Stimulated activated CD4-positive, alpha-beta T cell treated with anti-CD3 and anti-CD28 coated beads, TNF-alpha, amount 100 ng/mL, for 24 hours (primary cell): ENCODE measurements at regions not wholly inside any gene's neighbourhood (a gene's known extent, or its start where the extent isn't known, plus 50 kb on each side); places are given as distances from the start of the nearest gene placed in this dataset.
"Not testable (repeated sequence)": the region's sequence is repeated elsewhere in the genome, so short reads cannot be mapped to it uniquely, and the experiment has no call there.

Source experiments
- DNase-seq, 3 experiments: peaks; one replicate each; pipeline ENCODE4 v3.0.0-alpha.2; 2020; ENCODE audit warnings: low read depth in 3 of 3

DNA sequence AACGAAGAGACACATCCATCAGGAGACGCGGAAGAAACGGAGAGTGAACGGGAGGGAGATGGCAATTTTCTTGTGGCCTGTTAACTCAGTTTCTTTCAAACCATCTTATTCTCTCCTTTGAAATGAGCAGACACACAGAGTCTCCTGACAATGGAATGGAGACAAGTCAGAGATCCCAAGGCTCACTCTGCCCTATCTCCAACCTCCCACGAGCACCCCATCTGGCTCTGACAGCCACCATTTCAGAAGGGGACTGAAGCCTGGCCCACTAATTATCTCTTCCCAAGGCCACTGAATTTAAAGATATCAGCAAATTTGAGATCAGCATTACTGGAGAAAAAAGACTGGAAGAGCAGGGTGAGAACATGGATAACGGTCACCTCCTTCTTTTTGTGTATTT is 215.6 kb downstream of the DHX15 start:
- DNase-seq = no peak

- DNase-seq = no peak
These were observed 219.5 kb downstream of the DHX15 start for GRCh38 chr4:24364852-24365251.

GRCh38 chr4:24364249-24364648 is 220.1 kb downstream of the DHX15 start:
- DNase-seq = no peak

- no peak for DNase-seq
These were observed 220.6 kb downstream of the DHX15 start for GRCh38 chr4:24363751-24364150.

DNA sequence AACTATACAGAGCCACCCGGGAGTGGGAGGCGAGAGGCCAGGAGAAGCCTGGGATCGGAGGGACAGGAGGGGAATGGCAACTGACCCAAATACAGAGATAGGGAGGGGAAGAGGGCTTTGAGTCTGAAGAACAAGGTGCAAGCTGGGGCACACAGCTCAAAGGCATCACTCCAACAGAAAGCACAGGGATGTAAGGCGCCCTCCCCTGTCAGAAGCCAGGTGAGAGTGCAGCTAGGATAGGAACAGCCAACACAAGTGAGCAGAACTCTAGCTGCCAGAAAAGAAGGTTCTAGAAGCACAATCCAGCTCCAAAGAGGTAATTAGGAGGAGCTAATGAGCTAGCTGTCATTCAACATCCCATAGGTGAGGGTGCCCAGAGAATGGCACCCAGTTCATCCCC is 232.2 kb downstream of the DHX15 start:
- DNase-seq = no peak

- DNase-seq = not testable (repeated sequence)
These were observed 235.0 kb downstream of the DHX15 start for GRCh38 chr4:24349168-24349996.

DNA sequence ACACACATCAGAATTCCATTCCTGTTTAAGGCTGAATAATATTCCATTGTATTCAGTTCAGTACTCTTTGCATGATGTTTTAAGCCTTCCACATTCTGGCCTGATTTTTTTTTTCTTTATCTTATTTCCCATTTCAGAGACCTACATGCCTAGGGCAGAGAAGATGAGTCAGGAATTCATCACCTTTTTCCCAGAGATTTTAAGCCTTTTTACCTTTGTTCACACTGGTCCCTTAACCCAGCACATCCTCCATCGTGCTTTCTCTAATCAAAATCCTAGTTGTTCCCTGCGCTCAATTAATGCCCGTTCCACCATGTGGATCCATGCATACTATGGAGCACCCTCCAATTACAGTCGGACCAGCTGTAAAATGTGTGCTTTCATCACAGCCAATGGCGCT is 245.1 kb downstream of the DHX15 start:
- no peak for DNase-seq

- DNase-seq = no peak
These were observed 246.7 kb downstream of the DHX15 start for GRCh38 chr4:24337451-24338190.

- DNase-seq = no peak
These were observed 248.7 kb downstream of the DHX15 start for GRCh38 chr4:24335616-24336015.

GRCh38 chr4:24334906-24335305 is 249.4 kb downstream of the DHX15 start:
- no peak for DNase-seq

DNA sequence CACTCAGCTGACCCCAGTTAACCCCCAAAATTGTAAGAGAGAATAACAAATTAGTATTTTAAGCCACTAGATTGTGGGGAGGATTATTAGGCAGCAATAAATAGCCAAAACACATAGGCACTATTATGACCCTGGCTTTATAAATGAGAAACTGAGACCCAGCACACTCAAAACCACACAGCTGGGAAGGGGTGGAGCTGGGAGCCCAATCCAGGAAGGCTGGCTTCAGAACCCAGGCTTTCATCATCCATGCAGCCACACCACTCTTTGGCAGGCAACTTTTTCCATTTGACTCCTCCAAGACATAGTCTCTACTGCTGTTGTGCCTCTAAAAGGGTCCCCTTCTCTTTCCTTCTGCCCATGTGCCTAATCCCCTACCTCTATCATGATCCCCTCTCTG is 253.8 kb downstream of the DHX15 start:
- no peak for DNase-seq

- DNase-seq = no peak
These were observed 254.2 kb downstream of the DHX15 start for GRCh38 chr4:24330172-24330571.

GRCh38 chr4:24328711-24329110 is 255.6 kb downstream of the DHX15 start:
- no peak for DNase-seq

DNA sequence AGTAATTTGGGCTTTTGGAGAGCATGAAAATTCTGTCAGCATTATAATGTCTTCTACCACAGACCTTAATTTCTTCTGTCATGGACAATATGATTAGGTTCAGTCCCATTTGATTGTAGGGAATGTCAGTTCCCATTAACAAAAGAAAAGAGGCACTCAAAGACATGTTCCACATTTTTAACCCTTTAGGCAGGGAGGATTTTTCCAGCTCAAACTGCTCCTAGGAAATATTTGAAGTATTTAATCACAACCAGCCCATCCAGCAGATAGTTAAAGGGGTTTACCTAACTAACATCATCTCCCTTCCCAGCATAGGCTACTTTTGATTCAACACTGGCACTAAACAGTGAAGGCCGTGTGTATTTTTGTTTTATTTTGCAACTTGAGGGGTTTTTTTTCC is 256.0 kb downstream of the DHX15 start:
- no peak for DNase-seq

DNA sequence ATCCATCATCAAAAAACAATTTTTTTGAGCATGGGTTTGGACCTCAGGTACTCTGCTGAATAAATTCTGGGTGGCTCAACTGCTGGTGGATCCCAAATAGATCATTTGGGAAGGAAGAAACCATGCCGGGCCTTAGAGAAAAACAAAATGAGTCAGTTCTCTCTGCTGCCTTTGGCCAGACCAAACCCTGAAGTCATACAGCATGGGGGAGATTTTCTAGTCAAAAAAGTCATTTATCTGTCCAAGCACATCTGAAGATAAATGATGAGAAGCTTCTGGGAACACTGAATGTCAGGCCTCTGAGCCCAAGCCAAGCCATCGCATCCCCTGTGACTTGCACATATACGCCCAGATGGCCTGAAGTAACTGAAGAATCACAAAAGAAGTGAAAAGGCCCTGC is 261.4 kb downstream of the DHX15 start:
- DNase-seq = no peak

DNA sequence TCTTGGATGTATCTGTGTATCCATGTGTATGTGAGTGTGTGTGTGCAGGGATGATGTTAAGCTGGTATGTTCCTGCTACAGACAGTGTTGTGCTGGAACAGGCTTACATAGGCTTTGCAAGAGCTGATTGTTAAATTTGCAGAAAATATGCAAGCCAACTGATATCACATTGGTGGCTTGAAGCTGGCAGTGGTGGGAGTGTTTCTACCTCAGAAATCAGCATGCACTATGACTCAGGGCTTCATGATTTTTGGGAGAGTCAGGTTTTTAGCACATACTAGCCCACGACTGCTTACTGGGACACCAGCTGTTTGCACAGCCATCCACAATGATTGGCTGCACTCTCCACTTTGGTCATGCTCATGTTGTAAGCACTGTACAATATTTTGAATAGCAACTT is 261.8 kb downstream of the DHX15 start:
- no peak for DNase-seq

GRCh38 chr4:24321616-24322015 is 262.7 kb downstream of the DHX15 start:
- no peak for DNase-seq

DNA sequence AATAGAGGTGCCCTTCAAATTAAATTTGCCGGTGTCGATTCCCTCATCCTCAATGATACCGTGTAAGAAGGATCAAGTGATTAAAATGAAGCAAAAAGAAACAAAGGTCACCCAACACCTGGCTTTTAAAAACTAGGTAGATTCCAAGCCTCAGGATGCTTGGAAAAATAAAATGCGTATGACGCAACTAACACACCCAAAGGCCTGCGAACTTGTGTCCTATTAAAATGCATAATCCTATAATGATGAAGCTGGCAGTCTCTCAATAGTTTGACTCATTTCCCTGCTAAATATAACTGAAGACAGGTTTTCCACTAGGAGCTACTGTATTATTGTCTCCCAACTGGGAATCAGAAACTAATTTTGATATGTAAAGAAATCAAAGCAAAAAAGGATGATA is 263.2 kb downstream of the DHX15 start:
- no peak for DNase-seq

DNA sequence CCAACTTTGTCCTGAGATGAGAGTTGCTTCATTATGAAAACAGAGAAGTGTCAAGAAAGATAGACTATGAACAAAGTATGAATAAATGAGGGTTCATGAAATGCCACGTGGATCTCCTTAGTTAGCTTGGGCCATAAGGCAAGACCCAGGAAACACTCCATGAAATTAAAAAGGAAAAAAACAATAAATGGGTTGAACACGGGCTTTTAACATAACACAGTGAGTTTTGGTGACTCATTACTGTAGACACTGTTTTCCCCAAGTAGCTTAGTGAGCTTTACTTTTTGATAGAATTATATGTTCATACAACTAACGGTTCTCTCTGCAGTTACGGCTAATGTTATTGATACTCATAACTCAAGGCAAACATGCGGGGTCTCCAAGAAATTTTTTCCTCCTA is 265.0 kb downstream of the DHX15 start:
- no peak for DNase-seq

DNA sequence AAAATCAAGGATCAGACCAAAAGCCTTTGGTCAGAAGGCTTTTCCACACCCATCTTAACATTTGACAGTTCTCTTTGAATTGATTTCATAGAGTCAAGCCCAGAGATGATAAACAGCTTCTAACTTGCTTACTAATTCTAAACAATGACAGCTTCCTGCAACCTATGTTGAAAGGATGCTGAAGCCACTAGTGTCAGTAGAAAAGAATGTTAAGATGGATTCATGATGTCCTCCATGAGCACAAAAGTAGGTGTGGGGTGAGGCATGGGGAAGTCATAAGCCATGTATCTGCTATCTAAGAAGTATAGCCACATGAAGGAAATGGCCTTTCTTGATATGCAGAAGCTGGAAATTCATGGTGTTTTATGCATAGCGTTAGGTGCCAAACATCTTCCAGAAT is 269.3 kb downstream of the DHX15 start:
- DNase-seq = no peak

- DNase-seq = no peak
These were observed 272.0 kb downstream of the DHX15 start for GRCh38 chr4:24312261-24312913.

- no peak for DNase-seq
These were observed 280.4 kb downstream of the DHX15 start for GRCh38 chr4:24303926-24304325.

- DNase-seq = no peak
These were observed 285.4 kb downstream of the DHX15 start for GRCh38 chr4:24298911-24299310.
